ENCODE measurements at regions not wholly inside any gene's neighbourhood (a gene's known extent, or its start where the extent isn't known, plus 50 kb on each side); places are given as distances from the start of the nearest gene placed in this dataset.

- DNase-seq, result no peak
Observed at GRCh38 chr1:69263921-69264391, 303.8 kb upstream of the LRRC7 start.

- DNase-seq, result no peak
Observed at GRCh38 chr1:69269491-69269890, 298.2 kb upstream of the LRRC7 start.

- no peak for DNase-seq
Observed at GRCh38 chr1:69271587-69272125, 296.1 kb upstream of the LRRC7 start.

- no peak for DNase-seq
Observed at GRCh38 chr1:69272684-69273083, 295.0 kb upstream of the LRRC7 start.

GRCh38 chr1:69278923-69279322 is 288.8 kb upstream of the LRRC7 start:
- no peak for DNase-seq

- no peak for DNase-seq
Observed at GRCh38 chr1:69283516-69283915, 284.2 kb upstream of the LRRC7 start.

GRCh38 chr1:69284508-69284907 is 283.2 kb upstream of the LRRC7 start:
- DNase-seq, result no peak

- no peak for DNase-seq
Observed at GRCh38 chr1:69288416-69288815, 279.3 kb upstream of the LRRC7 start.

GRCh38 chr1:69290291-69290690 is 277.4 kb upstream of the LRRC7 start:
- no peak for DNase-seq

- DNase-seq, result no peak
Observed at GRCh38 chr1:69291541-69291940, 276.2 kb upstream of the LRRC7 start.

- no peak for DNase-seq
Observed at GRCh38 chr1:69292833-69293232, 274.9 kb upstream of the LRRC7 start.

- DNase-seq, result no peak
Observed at GRCh38 chr1:69294171-69294570, 273.6 kb upstream of the LRRC7 start.

- DNase-seq, result no peak
Observed at GRCh38 chr1:69295265-69295664, 272.5 kb upstream of the LRRC7 start.

- no peak for DNase-seq
Observed at GRCh38 chr1:69305621-69306020, 262.1 kb upstream of the LRRC7 start.

- no peak for DNase-seq
Observed at GRCh38 chr1:69312055-69312732, 255.5 kb upstream of the LRRC7 start.

- no peak for DNase-seq
Observed at GRCh38 chr1:69313118-69313517, 254.6 kb upstream of the LRRC7 start.

GRCh38 chr1:69315416-69315815 is 252.3 kb upstream of the LRRC7 start:
- DNase-seq, result no peak

- DNase-seq, result no peak
Observed at GRCh38 chr1:69315823-69316222, 251.9 kb upstream of the LRRC7 start.

GRCh38 chr1:69319287-69319686 is 248.4 kb upstream of the LRRC7 start:
- DNase-seq, result no peak

- DNase-seq, result no peak
Observed at GRCh38 chr1:69320757-69321211, 246.9 kb upstream of the LRRC7 start.

GRCh38 chr1:69321311-69321710 is 246.4 kb upstream of the LRRC7 start:
- DNase-seq, result no peak

GRCh38 chr1:69328186-69328585 is 239.5 kb upstream of the LRRC7 start:
- no peak for DNase-seq

GRCh38 chr1:69363236-69363635 is 204.5 kb upstream of the LRRC7 start:
- DNase-seq, result no peak

GRCh38 chr1:69373520-69373919 is 194.2 kb upstream of the LRRC7 start:
- no peak for DNase-seq

GRCh38 chr1:69376408-69376807 is 191.3 kb upstream of the LRRC7 start:
- DNase-seq, result no peak
